ENCODE measurements at regions not wholly inside any gene's neighbourhood (a gene's known extent, or its start where the extent isn't known, plus 50 kb on each side); places are given as distances from the start of the nearest gene placed in this dataset.
A peak's percentile ranks its signal among the peaks of the same experiment; 100 is the strongest.

GRCh38 chr18:49666045-49666775, 104.4 kb downstream of the LIPG start:
- no peak for TF ChIP-seq CTCF (IDR thresholded peaks at IDR 0.05; ENCODE audit: low read depth, low read length, missing control alignments)
- H3K4me3 ChIP-seq (replicated peaks; ENCODE audit: low read depth, low read length), result no peak overlapping the region
- DNase-seq (ENCODE audit: extremely low read depth, low read depth), result no peak

- H3K4me3 ChIP-seq (replicated peaks; ENCODE audit: low read depth, low read length), result no peak overlapping the region
- TF ChIP-seq CTCF (IDR thresholded peaks at IDR 0.05; ENCODE audit: low read depth, low read length, missing control alignments), result no peak
- DNase-seq (ENCODE audit: extremely low read depth, low read depth), result no peak
Observed at GRCh38 chr18:49663899-49664890, 102.3 kb downstream of the LIPG start.

DNA sequence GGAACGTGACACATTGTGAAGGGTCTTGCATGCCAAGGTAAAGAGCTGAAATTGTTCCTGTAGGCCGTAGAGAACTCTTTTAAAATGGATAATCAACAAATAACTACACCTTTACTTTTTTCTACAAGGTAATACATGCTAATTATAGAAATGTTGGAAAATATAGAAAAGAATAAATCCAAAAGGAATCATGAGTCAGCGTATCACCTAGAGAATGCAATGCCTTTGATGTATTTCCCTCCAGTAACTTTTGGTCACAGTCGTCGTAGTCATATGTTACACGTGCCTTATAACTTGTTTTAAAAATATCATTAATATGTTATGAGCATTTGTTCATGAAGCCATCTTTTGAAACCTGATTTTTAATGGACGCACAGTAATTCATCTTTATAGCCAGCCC, 100.6 kb downstream of the LIPG start:
- DNase-seq (ENCODE audit: extremely low read depth, low read depth), result no peak
- TF ChIP-seq CTCF (IDR thresholded peaks at IDR 0.05; ENCODE audit: low read depth, low read length, missing control alignments), result no peak
- no peak overlapping the region for H3K4me3 ChIP-seq (replicated peaks; ENCODE audit: low read depth, low read length)

DNA sequence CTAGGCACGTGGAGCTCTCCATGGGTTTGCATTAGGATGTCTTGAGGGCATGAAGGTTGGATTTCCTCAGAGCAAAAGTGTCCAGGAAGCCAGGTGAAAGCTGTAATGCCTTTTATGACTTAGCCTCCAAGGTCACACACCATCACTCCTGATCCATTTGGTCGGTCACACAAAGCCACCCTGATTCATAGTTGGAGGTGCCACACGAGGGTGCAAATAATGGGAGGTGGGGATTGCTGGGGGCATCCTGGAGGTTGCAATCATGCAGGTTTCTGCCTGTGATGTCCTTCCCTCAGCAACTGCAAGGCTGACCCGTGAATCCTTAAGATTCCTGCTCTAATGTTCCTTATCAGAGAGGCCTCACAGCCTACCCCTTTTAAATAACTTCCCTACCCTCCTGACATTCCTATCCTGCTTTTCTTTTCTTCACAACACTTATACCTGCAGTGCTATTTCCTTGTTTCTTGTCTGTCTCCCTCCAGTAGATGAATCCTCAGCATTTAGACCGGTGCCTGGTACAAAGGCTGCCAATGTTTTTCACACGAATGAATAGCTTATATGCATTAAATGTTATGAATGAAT, 97.1 kb downstream of the LIPG start:
- no peak for DNase-seq (ENCODE audit: extremely low read depth, low read depth)
- no peak for TF ChIP-seq CTCF (IDR thresholded peaks at IDR 0.05; ENCODE audit: low read depth, low read length, missing control alignments)
- H3K4me3 ChIP-seq (replicated peaks; ENCODE audit: low read depth, low read length), result no peak overlapping the region

DNA sequence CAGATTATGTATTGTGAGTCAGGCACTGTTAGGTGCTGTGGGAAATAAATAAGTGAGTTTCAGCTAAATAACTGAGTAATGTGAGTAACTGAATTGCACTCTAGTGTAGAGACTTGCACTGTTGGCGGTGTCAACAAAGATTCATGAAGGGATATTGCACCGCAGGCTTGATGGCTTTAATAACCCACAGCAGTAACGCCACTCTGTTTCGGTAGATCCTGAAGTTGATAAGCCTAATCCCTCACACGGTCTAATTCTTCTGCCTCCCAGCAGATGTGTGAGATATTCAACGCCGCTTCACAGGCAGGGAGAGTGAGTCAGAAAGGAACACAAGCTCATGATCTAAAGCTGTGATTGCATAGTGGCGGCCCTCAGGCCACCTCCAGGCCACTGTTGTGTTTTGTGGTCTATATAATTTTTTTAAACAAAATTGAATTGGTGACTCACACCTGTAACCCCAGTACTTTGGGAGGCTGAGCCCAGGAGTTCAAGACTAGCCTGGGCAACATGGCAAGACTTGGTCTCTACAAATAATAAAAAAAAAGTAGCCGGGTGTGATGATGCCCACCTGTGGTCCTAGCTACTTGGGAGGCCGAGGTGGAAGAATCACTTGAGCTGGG, 94.3 kb downstream of the LIPG start:
- TF ChIP-seq CTCF (IDR thresholded peaks at IDR 0.05; ENCODE audit: low read depth, low read length, missing control alignments), result no peak
- DNase-seq (ENCODE audit: extremely low read depth, low read depth), result peak; percentile 44
- H3K4me3 ChIP-seq (replicated peaks; ENCODE audit: low read depth, low read length), result no peak overlapping the region

DNA sequence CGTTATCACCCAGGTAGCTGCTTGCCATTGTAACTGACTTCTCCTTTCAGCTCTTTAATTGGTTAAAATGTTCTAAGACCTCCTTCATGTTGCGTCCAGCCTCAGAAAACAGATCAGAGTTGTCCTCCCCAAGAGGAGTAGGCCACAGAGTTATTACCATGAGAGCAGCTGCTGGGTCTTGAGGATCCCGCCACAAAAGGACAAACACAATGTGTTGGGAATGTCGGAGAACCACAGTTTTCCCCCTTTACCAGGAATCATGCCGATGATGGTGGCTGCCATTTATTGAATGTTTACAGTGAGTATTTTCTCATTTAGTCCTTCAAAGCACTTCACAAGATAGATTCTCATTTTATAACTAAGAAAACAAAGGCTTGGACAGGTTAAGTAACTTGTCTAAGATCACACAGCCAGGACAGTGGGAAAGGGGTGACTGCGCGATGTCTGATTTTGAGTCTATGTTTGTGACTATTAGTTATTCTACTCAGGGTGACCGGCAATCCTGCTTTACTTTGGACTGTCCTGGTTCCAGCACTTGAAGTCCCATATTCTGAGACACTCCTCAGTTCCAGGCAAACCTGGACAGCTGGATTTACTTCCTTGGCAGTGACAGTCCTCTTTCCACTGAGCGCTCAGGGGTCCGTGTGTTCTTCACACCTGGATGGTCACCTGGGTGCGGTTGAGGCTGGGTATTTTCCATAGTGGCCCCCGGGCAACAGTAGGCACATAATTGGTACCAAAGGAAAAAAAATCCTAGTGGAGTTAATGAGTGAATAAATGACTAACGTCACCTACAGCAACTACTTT, 93.6 kb downstream of the LIPG start:
- no peak for TF ChIP-seq CTCF (IDR thresholded peaks at IDR 0.05; ENCODE audit: low read depth, low read length, missing control alignments)
- H3K4me3 ChIP-seq (replicated peaks; ENCODE audit: low read depth, low read length), result no peak overlapping the region
- no peak for DNase-seq (ENCODE audit: extremely low read depth, low read depth)

Measured in HFF-Myc (cell line).